Fibroblast of skin of left quadriceps (primary cell): ENCODE measurements at regions not wholly inside any gene's neighbourhood (a gene's known extent, or its start where the extent isn't known, plus 50 kb on each side); places are given as distances from the start of the nearest gene placed in this dataset.

Experiments
- DNase-seq, 2 experiments: peaks; one replicate each; pipeline ENCODE4 v3.0.0-alpha.2; 2013; ENCODE audit warnings: low read depth in 2 of 2

DNA sequence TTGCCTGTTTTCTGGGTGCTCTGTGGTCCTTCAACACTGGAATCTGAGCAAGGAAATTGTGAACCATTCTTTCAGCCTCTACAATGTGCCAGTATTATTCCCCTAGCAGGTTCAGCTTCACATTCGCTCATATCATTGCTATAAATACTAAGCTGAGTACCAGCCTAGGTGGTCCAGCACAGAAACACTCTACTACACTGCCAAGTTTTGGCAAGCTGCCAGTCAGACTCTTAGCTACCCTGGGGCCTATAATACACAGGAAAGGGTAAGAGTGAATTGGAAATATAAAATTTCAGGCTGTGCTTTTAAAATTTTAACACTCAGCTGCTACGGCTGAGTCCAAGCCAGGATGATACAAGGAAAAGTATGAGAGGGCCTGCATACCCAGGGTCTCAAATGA is 49.9 kb upstream of the PPP1R3A start:
- DNase-seq, result no peak
